A673 (cell line): ENCODE measurements at regions not wholly inside any gene's neighbourhood (a gene's known extent, or its start where the extent isn't known, plus 50 kb on each side); places are given as distances from the start of the nearest gene placed in this dataset.

Experiments used
- CTCF ChIP-seq: fragments of 300-800, 200-600 bp; sonication (generic); conservative IDR thresholded peaks from 2 replicates; pipeline ENCODE4 v1.5.1; 2017; ENCODE audit warnings: low read depth, mild to moderate bottlenecking, antibody characterized with exemption, low read length, moderate library complexity, mixed read lengths
- EZH2 ChIP-seq: fragments of 200-600 bp; sonication (generic); IDR thresholded peaks from 2 replicates; pipeline ENCODE4 v1.6.1; 2017; ENCODE audit warnings: borderline replicate concordance, low read depth, mild to moderate bottlenecking, mixed read lengths, antibody characterized with exemption, low read length; ENCODE audit not compliant: poor library complexity, severe bottlenecking

DNA sequence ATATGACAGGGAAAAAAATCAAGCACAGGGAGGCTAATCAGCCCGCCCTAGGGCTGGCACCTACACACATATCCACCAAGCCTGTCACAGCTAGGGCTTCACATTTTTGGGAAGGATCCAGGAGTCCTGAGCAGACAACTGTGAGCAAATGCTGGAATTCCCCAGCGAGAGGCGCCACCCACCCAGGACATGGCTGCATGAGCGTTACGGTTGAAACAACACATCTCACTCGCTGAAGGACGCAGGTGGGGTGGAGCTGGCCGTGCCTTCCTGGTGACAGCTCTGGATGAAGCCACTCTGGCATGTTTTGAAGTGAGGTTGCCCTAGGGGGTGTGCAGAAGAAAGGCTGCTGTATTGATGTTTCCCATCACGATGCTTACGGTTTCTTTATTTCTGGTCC lies 315.1 kb upstream of the EEF2KMT start:
- TF ChIP-seq EZH2 (no peak), CTCF (0 out of 2 replicates have a peak, but pooled peaks have one; percentile 22)
